HG03558 (cell line): ENCODE measurements at regions not wholly inside any gene's neighbourhood (a gene's known extent, or its start where the extent isn't known, plus 50 kb on each side); places are given as distances from the start of the nearest gene placed in this dataset.

Experiments used
- ATAC-seq: cut with Tn5 transposase; IDR thresholded peaks from one replicate; pipeline ENCODE4 v1.9.1; 2021; ENCODE audit warnings: moderate number of reproducible peaks; ENCODE audit not compliant: unreplicated experiment; ENCODE audit errors: extremely low read depth

- no peak for ATAC-seq
Observed at GRCh38 chr6:152904678-152905077, 78.2 kb downstream of the FBXO5 start.

- ATAC-seq = no peak
Observed at GRCh38 chr6:152905551-152906299, 77.1 kb downstream of the FBXO5 start.

- no peak for ATAC-seq
Observed at GRCh38 chr6:152909241-152909640, 73.6 kb downstream of the FBXO5 start.

GRCh38 chr6:152916035-152916434 lies 66.8 kb downstream of the FBXO5 start:
- ATAC-seq = no peak

GRCh38 chr6:152918991-152919390 lies 63.9 kb downstream of the FBXO5 start:
- no peak for ATAC-seq

GRCh38 chr6:152920016-152920415 lies 62.8 kb downstream of the FBXO5 start:
- ATAC-seq = no peak
